ENCODE measurements at regions not wholly inside any gene's neighbourhood (a gene's known extent, or its start where the extent isn't known, plus 50 kb on each side); places are given as distances from the start of the nearest gene placed in this dataset.
"Not testable (repeated sequence)": the region's sequence is repeated elsewhere in the genome, so short reads cannot be mapped to it uniquely, and the experiment has no call there.

- H3K4me1 ChIP-seq (ENCODE audit: control insufficient read depth, insufficient read depth, low read length) = no peaks in the 10 kb centered on the region
Measured at GRCh38 chr21:31442339-31442738, 98.3 kb upstream of the TIAM1 start.

GRCh38 chr21:31429506-31429905, 85.4 kb upstream of the TIAM1 start:
- H3K9ac ChIP-seq (ENCODE audit: low read length) = no peak overlapping the region
- no peaks in the 10 kb centered on the region for H3K36me3 ChIP-seq (ENCODE audit: control insufficient read depth, insufficient read depth, low read length)
- no peaks in the 10 kb centered on the region for H3K27me3 ChIP-seq (ENCODE audit: control insufficient read depth, insufficient read depth, low read length)
- no peaks in the 10 kb centered on the region for H3K4me1 ChIP-seq (ENCODE audit: control insufficient read depth, insufficient read depth, low read length)
- no peak overlapping the region for H3K4me3 ChIP-seq (ENCODE audit: low read length)
- no peaks in the 10 kb centered on the region for H3K9me3 ChIP-seq (ENCODE audit: control insufficient read depth, low read length)

More at GRCh38 chr21:31442339-31442738, 98.3 kb upstream of the TIAM1 start:
- H3K9me3 ChIP-seq (ENCODE audit: control insufficient read depth, low read length) = no peaks in the 10 kb centered on the region
- no peak overlapping the region for H3K9ac ChIP-seq (ENCODE audit: low read length)
- no peaks in the 10 kb centered on the region for H3K27me3 ChIP-seq (ENCODE audit: control insufficient read depth, insufficient read depth, low read length)
- no peak overlapping the region for H3K4me3 ChIP-seq (ENCODE audit: low read length)
- H3K36me3 ChIP-seq (ENCODE audit: control insufficient read depth, insufficient read depth, low read length) = no peaks in the 10 kb centered on the region

- Histone ChIP-seq H3K9me3 (ENCODE audit: control insufficient read depth, low read length) (no peaks in the 10 kb centered on the region), H3K4me3 (ENCODE audit: low read length) (no peak overlapping the region), H3K4me1 (ENCODE audit: control insufficient read depth, insufficient read depth, low read length) (no peaks in the 10 kb centered on the region), H3K27me3 (ENCODE audit: control insufficient read depth, insufficient read depth, low read length) (no peaks in the 10 kb centered on the region), H3K9ac (ENCODE audit: low read length) (no peak overlapping the region), H3K36me3 (ENCODE audit: control insufficient read depth, insufficient read depth, low read length) (no peaks in the 10 kb centered on the region)
Measured at GRCh38 chr21:31426235-31426797, 82.3 kb upstream of the TIAM1 start.

- no peak overlapping the region for H3K9ac ChIP-seq (ENCODE audit: low read length)
- no peak overlapping the region for H3K4me3 ChIP-seq (ENCODE audit: low read length)
- no peaks in the 10 kb centered on the region for H3K4me1 ChIP-seq (ENCODE audit: control insufficient read depth, insufficient read depth, low read length)
- no peaks in the 10 kb centered on the region for H3K9me3 ChIP-seq (ENCODE audit: control insufficient read depth, low read length)
- no peaks in the 10 kb centered on the region for H3K27me3 ChIP-seq (ENCODE audit: control insufficient read depth, insufficient read depth, low read length)
- H3K36me3 ChIP-seq (ENCODE audit: control insufficient read depth, insufficient read depth, low read length) = no peaks in the 10 kb centered on the region
Measured at GRCh38 chr21:31425138-31425537, 81.1 kb upstream of the TIAM1 start.

GRCh38 chr21:31424058-31424457, 80.0 kb upstream of the TIAM1 start:
- no peak overlapping the region for H3K4me3 ChIP-seq (ENCODE audit: low read length)
- H3K36me3 ChIP-seq (ENCODE audit: control insufficient read depth, insufficient read depth, low read length) = no peaks in the 10 kb centered on the region
- no peak overlapping the region for H3K9ac ChIP-seq (ENCODE audit: low read length)
- H3K4me1 ChIP-seq (ENCODE audit: control insufficient read depth, insufficient read depth, low read length) = no peaks in the 10 kb centered on the region
- no peaks in the 10 kb centered on the region for H3K9me3 ChIP-seq (ENCODE audit: control insufficient read depth, low read length)
- no peaks in the 10 kb centered on the region for H3K27me3 ChIP-seq (ENCODE audit: control insufficient read depth, insufficient read depth, low read length)

GRCh38 chr21:31420988-31421387, 76.9 kb upstream of the TIAM1 start:
- Histone ChIP-seq H3K9ac (ENCODE audit: low read length) (no peak overlapping the region), H3K9me3 (ENCODE audit: control insufficient read depth, low read length) (no peaks in the 10 kb centered on the region), H3K4me3 (ENCODE audit: low read length) (no peak overlapping the region), H3K36me3 (ENCODE audit: control insufficient read depth, insufficient read depth, low read length) (no peaks in the 10 kb centered on the region), H3K27me3 (ENCODE audit: control insufficient read depth, insufficient read depth, low read length) (no peaks in the 10 kb centered on the region), H3K4me1 (ENCODE audit: control insufficient read depth, insufficient read depth, low read length) (no peaks in the 10 kb centered on the region)

GRCh38 chr21:31420354-31420753, 76.3 kb upstream of the TIAM1 start:
- H3K9ac ChIP-seq (ENCODE audit: low read length) = no peak overlapping the region
- H3K4me3 ChIP-seq (ENCODE audit: low read length) = no peak overlapping the region
- H3K27me3 ChIP-seq (ENCODE audit: control insufficient read depth, insufficient read depth, low read length) = no peaks in the 10 kb centered on the region
- H3K4me1 ChIP-seq (ENCODE audit: control insufficient read depth, insufficient read depth, low read length) = no peaks in the 10 kb centered on the region
- no peaks in the 10 kb centered on the region for H3K9me3 ChIP-seq (ENCODE audit: control insufficient read depth, low read length)
- H3K36me3 ChIP-seq (ENCODE audit: control insufficient read depth, insufficient read depth, low read length) = no peaks in the 10 kb centered on the region

GRCh38 chr21:31418377-31419001, 74.4 kb upstream of the TIAM1 start:
- H3K9me3 ChIP-seq (ENCODE audit: control insufficient read depth, low read length) = no peaks in the 10 kb centered on the region
- no peak overlapping the region for H3K9ac ChIP-seq (ENCODE audit: low read length)
- no peaks in the 10 kb centered on the region for H3K36me3 ChIP-seq (ENCODE audit: control insufficient read depth, insufficient read depth, low read length)
- no peaks in the 10 kb centered on the region for H3K4me1 ChIP-seq (ENCODE audit: control insufficient read depth, insufficient read depth, low read length)
- no peaks in the 10 kb centered on the region for H3K27me3 ChIP-seq (ENCODE audit: control insufficient read depth, insufficient read depth, low read length)
- H3K4me3 ChIP-seq (ENCODE audit: low read length) = no peak overlapping the region

- H3K4me1 ChIP-seq (ENCODE audit: control insufficient read depth, insufficient read depth, low read length); H3K9me3 ChIP-seq (ENCODE audit: control insufficient read depth, low read length); H3K27me3 ChIP-seq (ENCODE audit: control insufficient read depth, insufficient read depth, low read length); H3K36me3 ChIP-seq (ENCODE audit: control insufficient read depth, insufficient read depth, low read length); H3K4me3 ChIP-seq (ENCODE audit: low read length); H3K9ac ChIP-seq (ENCODE audit: low read length): not testable (repeated sequence)
Measured at GRCh38 chr21:31417214-31417613, 73.2 kb upstream of the TIAM1 start.

- Histone ChIP-seq H3K27me3 (ENCODE audit: control insufficient read depth, insufficient read depth, low read length) (no peaks in the 10 kb centered on the region), H3K4me1 (ENCODE audit: control insufficient read depth, insufficient read depth, low read length) (no peaks in the 10 kb centered on the region), H3K4me3 (ENCODE audit: low read length) (no peak overlapping the region), H3K9ac (ENCODE audit: low read length) (no peak overlapping the region), H3K9me3 (ENCODE audit: control insufficient read depth, low read length) (no peaks in the 10 kb centered on the region), H3K36me3 (ENCODE audit: control insufficient read depth, insufficient read depth, low read length) (no peaks in the 10 kb centered on the region)
Measured at GRCh38 chr21:31416465-31416864, 72.4 kb upstream of the TIAM1 start.

GRCh38 chr21:31414263-31415000, 70.4 kb upstream of the TIAM1 start:
- Histone ChIP-seq H3K9ac (ENCODE audit: low read length) (no peak overlapping the region), H3K4me3 (ENCODE audit: low read length) (no peak overlapping the region), H3K27me3 (ENCODE audit: control insufficient read depth, insufficient read depth, low read length) (no peaks in the 10 kb centered on the region), H3K4me1 (ENCODE audit: control insufficient read depth, insufficient read depth, low read length) (no peaks in the 10 kb centered on the region), H3K36me3 (ENCODE audit: control insufficient read depth, insufficient read depth, low read length) (no peaks in the 10 kb centered on the region), H3K9me3 (ENCODE audit: control insufficient read depth, low read length) (no peaks in the 10 kb centered on the region)

- Histone ChIP-seq H3K27me3 (ENCODE audit: control insufficient read depth, insufficient read depth, low read length) (no peaks in the 10 kb centered on the region), H3K4me3 (ENCODE audit: low read length) (no peak overlapping the region), H3K4me1 (ENCODE audit: control insufficient read depth, insufficient read depth, low read length) (no peaks in the 10 kb centered on the region), H3K9ac (ENCODE audit: low read length) (no peak overlapping the region), H3K9me3 (ENCODE audit: control insufficient read depth, low read length) (no peaks in the 10 kb centered on the region), H3K36me3 (ENCODE audit: control insufficient read depth, insufficient read depth, low read length) (no peaks in the 10 kb centered on the region)
Measured at GRCh38 chr21:31413698-31414097, 69.6 kb upstream of the TIAM1 start.
